ENCODE measurements at regions not wholly inside any gene's neighbourhood (a gene's known extent, or its start where the extent isn't known, plus 50 kb on each side); places are given as distances from the start of the nearest gene placed in this dataset.
"Not testable (repeated sequence)": the region's sequence is repeated elsewhere in the genome, so short reads cannot be mapped to it uniquely, and the experiment has no call there.

DNA sequence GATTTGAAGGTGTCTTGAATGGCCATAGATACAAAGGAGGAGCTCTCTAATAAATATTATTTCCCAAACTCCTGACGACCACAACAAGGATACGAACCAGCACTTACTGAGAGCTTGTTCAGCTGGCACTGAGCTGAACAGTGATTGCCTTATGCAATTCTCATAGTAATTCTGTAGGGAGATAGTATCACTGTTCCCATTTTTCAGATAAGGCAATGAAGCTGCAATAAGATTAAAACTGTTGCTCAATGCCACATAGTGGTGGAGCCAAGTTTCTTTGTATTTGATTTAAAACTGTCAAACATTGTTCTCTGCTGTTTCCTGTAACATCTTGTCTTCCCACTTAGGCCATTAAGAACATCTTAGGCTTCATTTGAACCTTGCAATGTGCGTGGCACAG is 163.9 kb downstream of the RPLP1 start:
- intact Hi-C loops (cut with DNase I), result no loop called here
- TF ChIP-seq, protein P1, sequence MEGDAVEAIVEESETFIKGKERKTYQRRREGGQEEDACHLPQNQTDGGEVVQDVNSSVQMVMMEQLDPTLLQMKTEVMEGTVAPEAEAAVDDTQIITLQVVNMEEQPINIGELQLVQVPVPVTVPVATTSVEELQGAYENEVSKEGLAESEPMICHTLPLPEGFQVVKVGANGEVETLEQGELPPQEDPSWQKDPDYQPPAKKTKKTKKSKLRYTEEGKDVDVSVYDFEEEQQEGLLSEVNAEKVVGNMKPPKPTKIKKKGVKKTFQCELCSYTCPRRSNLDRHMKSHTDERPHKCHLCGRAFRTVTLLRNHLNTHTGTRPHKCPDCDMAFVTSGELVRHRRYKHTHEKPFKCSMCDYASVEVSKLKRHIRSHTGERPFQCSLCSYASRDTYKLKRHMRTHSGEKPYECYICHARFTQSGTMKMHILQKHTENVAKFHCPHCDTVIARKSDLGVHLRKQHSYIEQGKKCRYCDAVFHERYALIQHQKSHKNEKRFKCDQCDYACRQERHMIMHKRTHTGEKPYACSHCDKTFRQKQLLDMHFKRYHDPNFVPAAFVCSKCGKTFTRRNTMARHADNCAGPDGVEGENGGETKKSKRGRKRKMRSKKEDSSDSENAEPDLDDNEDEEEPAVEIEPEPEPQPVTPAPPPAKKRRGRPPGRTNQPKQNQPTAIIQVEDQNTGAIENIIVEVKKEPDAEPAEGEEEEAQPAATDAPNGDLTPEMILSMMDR (IDR thresholded peaks at IDR 0.05), result no peak
- TF ChIP-seq POLR2AphosphoS5 (IDR thresholded peaks at IDR 0.05; ENCODE audit: insufficient read depth in 1 of 2, low read depth in 1 of 2) (no peak), POLR2A (IDR thresholded peaks at IDR 0.05) (no peak)
- no peak for DNase-seq (ENCODE audit: extremely low spot score in 2 of 2)
- H3K4me3 ChIP-seq, result no peak overlapping the region
- H3K27me3 ChIP-seq, result no peaks in the 10 kb centered on the region
- H3K36me3 ChIP-seq, result no peaks in the 10 kb centered on the region
- H3K4me1 ChIP-seq, result no peaks in the 10 kb centered on the region
- H3K27ac ChIP-seq, result no peak overlapping the region
- H3K9me3 ChIP-seq, result no peaks in the 10 kb centered on the region

DNA sequence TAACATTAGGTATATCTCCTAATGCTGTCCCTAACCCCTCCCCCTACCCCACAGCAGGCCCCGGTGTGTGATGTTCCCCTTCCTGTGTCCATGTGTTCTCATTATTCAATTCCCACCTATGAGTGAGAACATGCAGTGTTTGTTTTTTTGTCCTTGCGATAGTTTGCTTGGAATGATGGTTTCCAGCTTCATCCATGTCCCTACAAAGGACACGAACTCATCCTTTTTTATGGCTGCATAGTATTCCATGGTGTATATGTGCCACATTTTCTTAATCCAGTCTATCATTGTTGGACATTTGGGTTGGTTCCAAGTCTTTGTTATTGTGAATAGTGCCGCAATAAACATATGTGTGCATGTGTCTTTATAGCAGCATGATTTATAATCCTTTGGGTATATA is 164.5 kb downstream of the RPLP1 start:
- H3K27me3 ChIP-seq; H3K4me3 ChIP-seq; H3K27ac ChIP-seq; DNase-seq (ENCODE audit: extremely low spot score in 2 of 2); intact Hi-C loops (cut with DNase I); H3K36me3 ChIP-seq; H3K9me3 ChIP-seq; H3K4me1 ChIP-seq: not testable (repeated sequence)

DNA sequence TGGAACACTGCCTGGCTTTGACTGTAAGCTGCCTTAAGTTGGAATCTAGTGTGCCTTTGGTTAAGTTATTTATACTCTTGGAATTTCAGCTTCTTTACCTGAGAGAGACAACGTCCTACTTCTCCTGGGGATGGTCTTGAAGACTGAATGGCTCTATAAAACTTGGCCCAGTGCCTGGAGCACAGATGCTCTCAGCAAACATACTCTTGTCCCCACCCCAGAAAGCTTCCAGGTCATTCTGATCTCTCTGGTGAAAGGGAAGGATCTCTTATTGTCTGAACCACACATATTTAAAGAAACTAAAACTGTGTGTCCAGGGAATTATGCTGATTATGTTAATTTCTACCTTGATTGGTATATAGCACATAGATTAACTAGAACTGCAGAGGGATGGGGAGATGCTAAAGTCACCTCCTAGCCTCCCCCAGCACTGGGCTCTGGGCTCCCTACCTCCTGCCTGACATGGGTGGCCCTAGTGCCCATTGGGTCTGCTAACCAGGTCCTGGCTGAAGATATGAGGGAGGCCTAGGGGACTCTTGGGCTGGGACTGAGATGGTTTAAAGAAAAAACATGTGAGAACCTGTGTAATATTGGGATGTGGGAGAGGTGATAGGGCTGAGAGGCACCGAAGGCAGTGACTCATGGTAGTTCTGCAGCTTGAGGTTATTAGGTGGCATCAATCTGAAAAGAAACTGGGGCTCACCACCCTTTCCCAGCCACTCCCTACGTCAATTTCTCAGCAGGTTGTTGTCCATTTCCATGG is 171.0 kb downstream of the RPLP1 start:
- H3K27ac ChIP-seq, result no peak overlapping the region
- H3K4me1 ChIP-seq, result no peaks in the 10 kb centered on the region
- no peak overlapping the region for H3K4me3 ChIP-seq
- H3K9me3 ChIP-seq, result no peaks in the 10 kb centered on the region
- H3K27me3 ChIP-seq, result no peaks in the 10 kb centered on the region
- DNase-seq (ENCODE audit: extremely low spot score in 2 of 2), result peak; percentile 27 to 61
- intact Hi-C loops (cut with DNase I), result no loop called here
- H3K36me3 ChIP-seq, result no peaks in the 10 kb centered on the region
- TF ChIP-seq POLR2A (IDR thresholded peaks at IDR 0.05), result no peak
- no peak for TF ChIP-seq POLR2AphosphoS5 (IDR thresholded peaks at IDR 0.05; ENCODE audit: insufficient read depth in 1 of 2, low read depth in 1 of 2)
- TF ChIP-seq, protein P1 (IDR thresholded peaks at IDR 0.05), result no peak

DNA sequence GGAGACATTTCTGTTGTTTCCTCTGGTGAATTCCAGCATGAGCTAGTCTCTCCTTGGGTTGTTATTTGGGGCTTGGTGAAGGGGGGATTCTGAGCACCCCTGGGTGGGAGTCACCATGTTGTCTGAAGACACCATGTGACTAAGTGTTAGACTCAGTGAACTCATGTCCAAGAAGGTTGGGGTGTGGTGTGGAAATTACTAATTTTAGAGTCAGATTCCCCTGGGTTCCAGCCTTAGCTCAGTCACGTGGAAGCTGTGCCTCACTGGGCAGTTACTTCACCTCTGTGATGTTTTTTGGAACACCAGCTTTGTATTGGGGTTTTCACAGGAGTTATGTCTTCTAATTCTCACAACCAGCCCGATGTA is 171.5 kb downstream of the RPLP1 start:
- no peaks in the 10 kb centered on the region for H3K27me3 ChIP-seq
- intact Hi-C loops (cut with DNase I), result no loop called here
- DNase-seq (ENCODE audit: extremely low spot score in 2 of 2), result peak in 1 of 2 donors; percentile 42

DNA sequence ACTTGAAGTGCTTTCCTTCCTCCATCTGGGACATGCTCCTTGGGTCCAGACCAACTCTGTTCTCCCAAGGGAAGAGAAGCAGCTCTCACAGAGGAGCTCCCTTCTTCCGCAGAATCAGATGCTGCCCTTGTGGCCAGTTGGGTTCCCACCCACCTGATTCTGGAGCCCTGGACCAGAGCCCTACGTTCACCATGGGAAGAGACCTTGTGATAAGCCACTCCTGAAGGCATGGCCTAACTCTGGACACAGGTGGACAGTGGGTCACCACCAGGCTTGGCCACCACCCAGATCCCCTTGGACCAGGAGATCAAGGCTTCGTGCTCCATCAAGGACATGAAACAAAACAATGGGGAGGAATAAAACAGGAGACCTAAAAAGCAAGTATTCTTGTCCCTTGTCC is 172.2 kb downstream of the RPLP1 start:
- no peak for TF ChIP-seq POLR2A (IDR thresholded peaks at IDR 0.05)
- TF ChIP-seq, protein P1 (IDR thresholded peaks at IDR 0.05), result no peak
- no peak for TF ChIP-seq POLR2AphosphoS5 (IDR thresholded peaks at IDR 0.05; ENCODE audit: insufficient read depth in 1 of 2, low read depth in 1 of 2)
- no peaks in the 10 kb centered on the region for H3K27me3 ChIP-seq
- H3K9me3 ChIP-seq, result no peaks in the 10 kb centered on the region
- no peak overlapping the region for H3K4me3 ChIP-seq
- H3K4me1 ChIP-seq, result no peaks in the 10 kb centered on the region
- peak; percentile 60 to 72 for DNase-seq (ENCODE audit: extremely low spot score in 2 of 2)
- intact Hi-C loops (cut with DNase I), result no loop called here
- no peaks in the 10 kb centered on the region for H3K36me3 ChIP-seq
- H3K27ac ChIP-seq, result no peak overlapping the region

More for the DNA sequence above, 171.5 kb downstream of the RPLP1 start:
- H3K36me3 ChIP-seq, result no peaks in the 10 kb centered on the region
- H3K4me1 ChIP-seq, result no peaks in the 10 kb centered on the region
- no peak overlapping the region for H3K4me3 ChIP-seq
- TF ChIP-seq POLR2A (IDR thresholded peaks at IDR 0.05) (no peak), POLR2AphosphoS5 (IDR thresholded peaks at IDR 0.05; ENCODE audit: insufficient read depth in 1 of 2, low read depth in 1 of 2) (no peak)
- TF ChIP-seq, protein P1 (IDR thresholded peaks at IDR 0.05), result no peak
- no peaks in the 10 kb centered on the region for H3K9me3 ChIP-seq
- no peak overlapping the region for H3K27ac ChIP-seq

Data from vagina (tissue), 2 donors.